Loucy (cell line): ENCODE measurements at regions not wholly inside any gene's neighbourhood (a gene's known extent, or its start where the extent isn't known, plus 50 kb on each side); places are given as distances from the start of the nearest gene placed in this dataset.

Source experiments
- H2AFZ ChIP-seq: fragments of 200-600 bp; sonication (generic); 2 replicates; pipeline ENCODE4 v1.6.0; 2016; ENCODE audit warnings: antibody characterized with exemption, mild to moderate bottlenecking, low read length, moderate library complexity
- H3F3A ChIP-seq: fragments of 200-600 bp; 2 replicates; pipeline ENCODE4 v1.6.0; 2016; ENCODE audit warnings: antibody characterized with exemption, low read depth, mild to moderate bottlenecking
- H3K27me3 ChIP-seq: fragments of 200-600 bp; sonication (generic); 2 replicates; pipeline ENCODE4 v1.6.1; 2014; ENCODE audit warnings: low read length, mild to moderate bottlenecking; ENCODE audit not compliant: insufficient read depth, poor library complexity, severe bottlenecking
- H3K36me3 ChIP-seq: fragments of 200-600 bp; sonication (generic); 2 replicates; pipeline ENCODE4 v1.6.1; 2016; ENCODE audit warnings: low read length; ENCODE audit not compliant: insufficient read depth
- H3K4me1 ChIP-seq: fragments of 200-600 bp; sonication (generic); 2 replicates; pipeline ENCODE4 v1.5.1; 2014; ENCODE audit warnings: low read length, mild to moderate bottlenecking; ENCODE audit not compliant: insufficient read depth, poor library complexity, severe bottlenecking
- H3K4me2 ChIP-seq: fragments of 200-600 bp; sonication (generic); 2 replicates; pipeline ENCODE4 v1.6.0; 2014; ENCODE audit warnings: antibody characterized with exemption, low read length, low read depth, mild to moderate bottlenecking; ENCODE audit not compliant: poor library complexity, severe bottlenecking
- H3K4me3 ChIP-seq: fragments of 200-600 bp; sonication (generic); 2 replicates; pipeline ENCODE4 v1.5.1; 2014; ENCODE audit warnings: low read length, mild to moderate bottlenecking, mixed read lengths; ENCODE audit not compliant: poor library complexity, severe bottlenecking
- H3K79me2 ChIP-seq: fragments of 200-600 bp; sonication (generic); 2 replicates; pipeline ENCODE4 v1.6.1; 2014; ENCODE audit warnings: low read length; ENCODE audit not compliant: insufficient read depth
- H3K9ac ChIP-seq: fragments of 200-600 bp; sonication (generic); 2 replicates; pipeline ENCODE4 v1.6.0; 2014; ENCODE audit warnings: mild to moderate bottlenecking, low read depth, low read length, moderate library complexity; ENCODE audit not compliant: poor library complexity, severe bottlenecking
- H3K9me2 ChIP-seq: fragments of 200-600 bp; sonication (generic); replicated peaks from 2 replicates; pipeline ENCODE4 v1.6.1; 2016; ENCODE audit warnings: low read depth, low read length, mixed read lengths
- H3K9me3 ChIP-seq: fragments of 200-600 bp; sonication (generic); 2 replicates; pipeline ENCODE4 v1.6.1; 2014; ENCODE audit warnings: mild to moderate bottlenecking, antibody characterized with exemption, low read length, low read depth; ENCODE audit not compliant: insufficient read depth
- H4K20me1 ChIP-seq: fragments of 200-600 bp; sonication (generic); 2 replicates; pipeline ENCODE4 v1.6.0; 2014; ENCODE audit warnings: antibody characterized with exemption, low read length, mild to moderate bottlenecking; ENCODE audit not compliant: insufficient read depth, poor library complexity, severe bottlenecking
- EZH2phosphoT487 ChIP-seq: fragments of 200-600 bp; IDR thresholded peaks from 2 replicates; pipeline ENCODE4 v1.6.1; 2018; ENCODE audit warnings: antibody characterized with exemption, mild to moderate bottlenecking, moderate library complexity, borderline replicate concordance
- TF ChIP-seq, protein P1 (sequence below): fragments of 200-600 bp; sonication (generic); conservative IDR thresholded peaks from 2 replicates; pipeline ENCODE4 v1.5.1; 2014; ENCODE audit warnings: mild to moderate bottlenecking, antibody characterized with exemption, low read length

DNA sequence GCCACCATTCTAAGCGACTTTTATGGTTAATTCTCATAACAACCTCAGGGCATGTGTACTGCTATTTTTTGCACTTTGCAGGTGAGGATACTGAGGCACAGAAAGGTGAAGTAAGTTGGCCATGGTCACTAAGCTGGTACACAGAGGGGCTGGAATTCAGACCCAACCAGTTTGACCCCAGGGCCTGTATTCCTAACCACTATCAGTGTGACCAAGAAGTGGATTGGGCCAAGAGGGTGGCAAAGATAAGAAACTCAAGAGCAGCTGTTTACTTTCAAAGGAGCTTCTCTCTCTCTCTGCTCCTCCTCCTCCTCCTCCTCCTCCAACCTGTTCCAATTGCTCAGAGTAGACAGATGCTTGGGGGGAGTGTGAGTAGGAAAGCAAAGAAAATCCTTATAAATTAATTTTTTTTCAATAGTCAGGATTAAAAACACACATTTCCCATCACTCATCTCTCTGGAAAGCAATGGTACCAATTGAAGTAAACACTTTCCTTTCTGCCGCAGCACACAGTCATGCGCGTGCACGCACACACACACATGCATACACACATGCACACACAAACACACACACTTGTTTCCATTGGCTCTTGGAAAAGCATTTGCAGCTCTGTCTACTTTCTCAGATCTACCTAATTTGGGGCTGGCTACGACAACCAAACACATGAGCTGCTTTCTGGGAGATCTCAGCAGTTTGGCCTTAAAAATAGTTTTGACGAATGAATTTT is 736.7 kb upstream of the WWC1 start:
- Histone ChIP-seq H2AFZ (no peak overlapping the region), H3K4me2 (no peak overlapping the region), H3K79me2 (no peaks in the 10 kb centered on the region), H3K9ac (no peak overlapping the region), H4K20me1 (no peaks in the 10 kb centered on the region), H3K9me3 (no peaks in the 10 kb centered on the region), H3K4me3 (no peak overlapping the region), H3K9me2 (no peaks in the 10 kb centered on the region), H3K27me3 (no peaks in the 10 kb centered on the region), H3K4me1 (no peaks in the 10 kb centered on the region), H3F3A (no peaks in the 10 kb centered on the region), H3K36me3 (no peaks in the 10 kb centered on the region)
- TF ChIP-seq, protein P1, sequence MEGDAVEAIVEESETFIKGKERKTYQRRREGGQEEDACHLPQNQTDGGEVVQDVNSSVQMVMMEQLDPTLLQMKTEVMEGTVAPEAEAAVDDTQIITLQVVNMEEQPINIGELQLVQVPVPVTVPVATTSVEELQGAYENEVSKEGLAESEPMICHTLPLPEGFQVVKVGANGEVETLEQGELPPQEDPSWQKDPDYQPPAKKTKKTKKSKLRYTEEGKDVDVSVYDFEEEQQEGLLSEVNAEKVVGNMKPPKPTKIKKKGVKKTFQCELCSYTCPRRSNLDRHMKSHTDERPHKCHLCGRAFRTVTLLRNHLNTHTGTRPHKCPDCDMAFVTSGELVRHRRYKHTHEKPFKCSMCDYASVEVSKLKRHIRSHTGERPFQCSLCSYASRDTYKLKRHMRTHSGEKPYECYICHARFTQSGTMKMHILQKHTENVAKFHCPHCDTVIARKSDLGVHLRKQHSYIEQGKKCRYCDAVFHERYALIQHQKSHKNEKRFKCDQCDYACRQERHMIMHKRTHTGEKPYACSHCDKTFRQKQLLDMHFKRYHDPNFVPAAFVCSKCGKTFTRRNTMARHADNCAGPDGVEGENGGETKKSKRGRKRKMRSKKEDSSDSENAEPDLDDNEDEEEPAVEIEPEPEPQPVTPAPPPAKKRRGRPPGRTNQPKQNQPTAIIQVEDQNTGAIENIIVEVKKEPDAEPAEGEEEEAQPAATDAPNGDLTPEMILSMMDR: no peak
- no peak for TF ChIP-seq EZH2phosphoT487

DNA sequence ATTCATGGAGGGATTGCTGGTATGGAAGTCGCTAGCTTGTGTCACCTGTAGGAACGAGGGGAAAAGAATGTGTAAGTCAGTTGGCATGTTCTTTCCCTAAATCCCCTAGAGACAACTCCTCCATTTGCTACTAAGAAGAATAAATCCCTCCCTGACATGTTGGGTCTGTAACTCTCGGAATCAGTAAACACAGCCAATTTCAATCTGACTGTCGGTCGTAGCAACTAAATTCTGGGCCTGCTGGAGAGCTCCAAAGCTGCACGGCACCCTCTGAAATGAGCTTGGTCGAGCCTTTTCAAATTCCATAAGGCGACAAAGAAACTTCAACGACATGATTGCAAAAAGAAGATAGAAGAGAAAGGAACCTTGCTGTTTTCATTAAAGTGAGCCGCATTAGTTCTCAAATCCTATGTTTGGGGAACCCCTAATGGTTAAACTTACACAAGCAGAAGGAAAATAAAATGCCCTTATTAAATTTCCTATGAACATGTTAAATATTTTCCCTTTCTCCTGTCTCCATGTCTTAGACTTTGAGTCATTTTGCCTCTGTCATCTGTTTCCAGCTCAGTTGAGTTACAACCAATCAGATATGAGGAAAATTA is 735.8 kb upstream of the WWC1 start:
- TF ChIP-seq EZH2phosphoT487: no peak
- TF ChIP-seq, protein P1: no peak
- H3K4me2 ChIP-seq: no peak overlapping the region
- no peak overlapping the region for H3K9ac ChIP-seq
- no peaks in the 10 kb centered on the region for H3K27me3 ChIP-seq
- no peaks in the 10 kb centered on the region for H3K9me2 ChIP-seq
- no peaks in the 10 kb centered on the region for H4K20me1 ChIP-seq
- H3K4me1 ChIP-seq: no peaks in the 10 kb centered on the region
- no peak overlapping the region for H2AFZ ChIP-seq
- H3F3A ChIP-seq: no peaks in the 10 kb centered on the region
- no peaks in the 10 kb centered on the region for H3K79me2 ChIP-seq
- H3K9me3 ChIP-seq: no peaks in the 10 kb centered on the region
- H3K4me3 ChIP-seq: no peak overlapping the region
- H3K36me3 ChIP-seq: no peaks in the 10 kb centered on the region

DNA sequence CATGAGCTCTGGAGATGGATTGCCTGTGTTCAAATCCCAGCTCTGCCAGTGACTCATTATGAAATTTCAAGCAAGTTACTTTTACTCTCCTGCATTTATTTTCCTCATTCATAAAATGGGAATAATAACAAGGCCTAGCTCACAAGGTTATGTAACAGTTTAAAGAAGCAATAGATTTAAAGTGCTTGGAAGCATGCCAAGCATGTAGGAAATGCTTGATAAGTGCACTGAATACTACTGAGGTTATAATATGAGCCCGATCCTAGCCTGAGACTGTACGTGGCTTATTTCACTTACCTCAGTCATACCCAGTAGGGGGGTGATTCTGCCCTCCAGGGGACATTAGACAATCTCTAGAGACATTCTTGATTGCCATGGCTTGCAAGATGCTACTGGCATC is 734.1 kb upstream of the WWC1 start:
- Histone ChIP-seq H3K9me3 (no peaks in the 10 kb centered on the region), H3K4me2 (no peak overlapping the region), H2AFZ (no peak overlapping the region), H3K9me2 (no peaks in the 10 kb centered on the region), H3K36me3 (no peaks in the 10 kb centered on the region), H3K27me3 (no peaks in the 10 kb centered on the region), H3K4me3 (no peak overlapping the region), H3F3A (no peaks in the 10 kb centered on the region), H3K79me2 (no peaks in the 10 kb centered on the region), H3K9ac (no peak overlapping the region), H3K4me1 (no peaks in the 10 kb centered on the region), H4K20me1 (no peaks in the 10 kb centered on the region)
- TF ChIP-seq, protein P1: no peak
- no peak for TF ChIP-seq EZH2phosphoT487
